ENCODE measurements at regions not wholly inside any gene's neighbourhood (a gene's known extent, or its start where the extent isn't known, plus 50 kb on each side); places are given as distances from the start of the nearest gene placed in this dataset.

DNA sequence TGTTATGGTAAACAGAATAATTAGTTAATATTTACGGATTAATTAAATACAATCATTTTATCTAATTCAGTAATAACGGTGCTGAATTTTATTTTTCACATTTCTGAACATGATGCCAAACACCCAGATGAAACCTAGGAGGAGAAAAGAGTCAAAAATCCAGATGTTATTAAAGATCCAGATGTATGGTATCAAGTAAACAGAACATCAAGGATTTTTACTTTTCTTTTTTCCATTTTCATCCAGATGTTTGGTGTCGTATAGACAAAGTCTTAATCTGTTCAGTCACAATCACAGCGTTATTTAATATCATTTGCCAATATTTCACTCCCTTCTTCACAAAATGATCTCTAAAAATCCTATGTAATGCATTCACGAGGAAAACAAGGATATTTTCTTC, 64.0 kb upstream of the NR2F2 start:
- no peak for DNase-seq (ENCODE audit: low read depth)

DNA sequence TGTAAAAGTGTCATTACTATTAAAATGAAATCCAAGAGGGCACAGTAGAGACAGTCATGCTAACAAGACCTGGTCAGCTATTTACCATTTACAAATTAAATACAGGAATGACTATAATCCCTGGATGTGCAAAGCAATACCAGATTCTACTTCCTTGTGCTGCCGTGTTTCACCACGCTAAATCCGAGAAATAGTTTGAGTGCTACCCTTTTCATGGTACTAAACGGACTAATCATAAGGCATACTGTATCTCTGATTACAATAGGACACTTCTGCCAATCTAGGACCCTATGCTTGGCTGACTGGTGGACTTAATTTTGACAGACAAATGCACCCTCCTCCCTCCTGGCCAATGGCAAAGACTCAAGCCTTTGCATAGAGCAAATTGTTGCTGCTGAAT, 63.0 kb upstream of the NR2F2 start:
- DNase-seq (ENCODE audit: low read depth): no peak

DNA sequence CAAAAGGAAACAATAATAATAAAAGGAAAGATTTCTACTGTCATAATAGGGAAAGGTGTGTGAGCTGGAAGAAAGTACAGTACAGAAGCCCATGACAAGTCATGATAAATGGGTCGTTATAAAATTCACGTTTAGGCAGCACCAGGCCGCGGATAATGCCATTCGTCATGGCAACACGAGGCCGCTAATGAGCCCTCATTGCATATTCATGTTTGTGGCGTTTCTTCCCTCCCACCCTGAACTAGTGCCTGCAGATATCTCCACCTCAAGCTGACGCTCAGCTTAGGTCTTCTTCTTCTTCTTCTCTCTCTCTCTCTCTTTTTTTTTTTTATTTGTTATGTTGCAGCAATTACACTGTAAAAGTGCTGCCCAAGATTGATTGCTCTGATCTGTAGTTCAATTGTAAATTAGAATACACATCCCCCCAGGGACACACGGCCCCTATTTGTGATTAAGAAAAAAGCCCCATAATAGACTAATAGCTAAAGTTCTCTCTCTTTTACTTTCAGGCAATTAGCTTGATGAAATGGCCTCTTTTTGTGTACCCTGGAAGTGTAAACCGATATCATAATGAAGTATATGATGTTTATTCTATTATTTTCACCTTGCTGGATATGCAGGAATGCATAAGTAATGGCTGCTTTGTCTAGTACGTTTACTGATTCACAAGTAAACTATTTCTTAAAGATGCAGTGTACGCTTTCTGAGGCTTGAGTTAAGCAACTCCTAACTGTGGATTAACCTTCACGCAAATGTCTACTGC, 61.9 kb upstream of the NR2F2 start:
- DNase-seq (ENCODE audit: low read depth): no peak

DNA sequence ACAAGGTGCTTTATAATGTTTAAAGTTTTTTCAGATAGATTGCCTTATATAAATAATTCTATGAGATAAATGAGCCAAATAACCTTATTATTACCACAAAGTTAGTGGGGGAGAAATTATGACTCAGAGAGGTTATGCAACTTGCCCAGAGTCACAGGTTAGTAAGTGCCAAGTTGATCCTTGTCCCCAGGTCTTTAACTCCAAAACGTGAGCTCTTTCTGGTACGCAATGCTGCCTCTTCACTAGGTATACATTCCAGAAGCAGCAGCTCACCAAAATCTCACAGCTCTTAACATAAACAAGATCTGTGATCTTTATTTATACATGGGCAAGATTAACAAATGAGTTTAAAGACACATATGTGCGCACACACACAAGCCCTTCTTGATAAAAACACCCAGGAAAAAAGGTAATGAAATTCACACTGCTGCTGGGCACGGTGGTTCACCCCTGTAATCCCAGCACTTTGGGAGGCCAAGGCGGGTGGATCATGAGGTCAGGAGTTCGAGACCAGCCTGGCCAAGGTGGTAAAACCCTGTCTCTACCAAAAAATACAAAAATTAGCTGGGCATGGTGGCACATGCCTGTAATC, 59.8 kb upstream of the NR2F2 start:
- no peak for DNase-seq (ENCODE audit: low read depth)

DNA sequence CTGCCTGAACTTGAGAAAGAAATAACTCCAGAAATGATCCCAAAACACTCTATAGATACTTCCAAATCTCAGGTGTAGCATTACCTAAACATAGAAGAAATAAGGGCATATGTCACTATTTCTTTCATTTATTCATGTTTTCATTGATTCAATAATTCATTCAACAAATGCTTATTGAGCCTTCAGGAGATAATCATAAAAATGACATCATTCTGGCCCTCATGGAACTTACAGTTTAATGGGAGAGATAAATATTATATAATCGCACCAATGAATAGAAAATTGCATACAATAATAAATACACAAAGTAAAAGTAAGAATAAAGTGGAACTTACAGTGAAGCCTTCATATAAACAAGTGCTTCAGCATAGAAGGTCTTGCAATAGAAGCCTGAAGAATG, 58.1 kb upstream of the NR2F2 start:
- no peak for DNase-seq (ENCODE audit: low read depth)

DNA sequence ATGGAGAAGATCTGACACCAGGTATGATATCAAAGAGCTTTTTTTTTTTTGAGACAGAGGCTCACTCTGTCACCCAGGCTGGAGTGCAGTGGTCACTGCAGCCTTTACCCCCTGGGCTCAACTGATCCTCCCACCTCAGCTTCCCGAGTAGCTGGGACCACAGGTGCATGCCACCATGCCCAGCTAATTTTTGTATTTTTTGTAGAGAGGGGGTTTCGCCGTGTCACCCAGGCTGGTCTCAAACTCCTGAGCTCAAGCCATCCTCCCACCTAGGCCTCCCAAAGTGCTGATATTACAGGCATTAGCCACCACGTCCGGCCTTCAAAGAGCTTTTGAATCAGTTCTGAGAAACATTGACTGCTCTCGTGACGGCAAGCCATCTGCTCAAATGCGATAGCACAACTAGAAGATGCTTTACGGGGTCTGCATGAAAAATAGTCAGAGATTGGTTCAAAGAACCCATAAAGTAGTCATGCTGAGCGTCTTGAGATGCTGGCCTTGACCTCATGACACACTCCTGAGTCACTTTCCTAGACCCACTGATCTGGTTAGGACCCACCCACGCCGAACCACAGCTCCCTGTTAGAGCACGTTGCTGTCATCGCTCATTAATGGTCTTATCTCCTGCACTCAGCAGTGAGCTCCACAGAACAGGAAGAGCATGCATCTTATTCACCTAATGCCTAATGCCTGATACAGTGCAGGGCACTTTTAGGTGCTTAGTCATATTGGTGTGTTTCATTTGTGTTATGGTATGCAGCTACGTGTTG, 57.0 kb upstream of the NR2F2 start:
- DNase-seq (ENCODE audit: low read depth): no peak

DNA sequence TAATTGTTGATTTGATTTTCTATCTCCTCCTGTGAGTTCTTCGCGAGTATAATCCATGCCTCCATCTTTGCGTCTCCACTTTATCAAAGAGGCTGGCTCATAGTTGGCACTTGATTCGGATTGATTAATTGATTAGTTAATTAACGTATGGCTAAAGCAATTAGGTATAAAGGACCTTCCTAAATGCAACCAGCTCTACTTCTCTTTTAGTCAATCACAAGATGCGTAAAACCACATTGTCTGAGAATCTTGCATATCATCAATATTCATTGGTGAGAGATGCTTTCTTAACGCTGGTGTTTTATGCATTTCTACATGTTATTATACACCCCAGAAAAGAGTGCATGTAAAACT, 56.4 kb upstream of the NR2F2 start:
- DNase-seq (ENCODE audit: low read depth): no peak

DNA sequence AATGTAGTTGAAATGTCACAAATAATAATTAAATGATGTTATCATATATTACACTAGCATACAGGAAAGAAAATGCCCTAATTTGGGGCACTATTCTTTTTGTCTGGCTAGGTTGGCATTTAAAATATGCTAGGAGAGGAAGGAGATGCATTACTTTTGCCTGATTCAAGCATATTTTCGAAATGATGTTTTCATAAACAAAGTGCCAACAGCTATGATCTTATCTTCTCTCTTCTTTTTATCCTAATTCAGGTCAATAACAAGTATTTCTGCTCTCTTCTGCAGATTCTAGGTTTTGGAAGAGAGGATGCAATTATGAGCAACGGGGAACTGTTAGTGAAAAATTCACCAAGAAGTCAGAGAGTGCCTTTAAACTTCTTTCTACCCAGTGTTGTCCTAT, 55.8 kb upstream of the NR2F2 start:
- no peak for DNase-seq (ENCODE audit: low read depth)

DNA sequence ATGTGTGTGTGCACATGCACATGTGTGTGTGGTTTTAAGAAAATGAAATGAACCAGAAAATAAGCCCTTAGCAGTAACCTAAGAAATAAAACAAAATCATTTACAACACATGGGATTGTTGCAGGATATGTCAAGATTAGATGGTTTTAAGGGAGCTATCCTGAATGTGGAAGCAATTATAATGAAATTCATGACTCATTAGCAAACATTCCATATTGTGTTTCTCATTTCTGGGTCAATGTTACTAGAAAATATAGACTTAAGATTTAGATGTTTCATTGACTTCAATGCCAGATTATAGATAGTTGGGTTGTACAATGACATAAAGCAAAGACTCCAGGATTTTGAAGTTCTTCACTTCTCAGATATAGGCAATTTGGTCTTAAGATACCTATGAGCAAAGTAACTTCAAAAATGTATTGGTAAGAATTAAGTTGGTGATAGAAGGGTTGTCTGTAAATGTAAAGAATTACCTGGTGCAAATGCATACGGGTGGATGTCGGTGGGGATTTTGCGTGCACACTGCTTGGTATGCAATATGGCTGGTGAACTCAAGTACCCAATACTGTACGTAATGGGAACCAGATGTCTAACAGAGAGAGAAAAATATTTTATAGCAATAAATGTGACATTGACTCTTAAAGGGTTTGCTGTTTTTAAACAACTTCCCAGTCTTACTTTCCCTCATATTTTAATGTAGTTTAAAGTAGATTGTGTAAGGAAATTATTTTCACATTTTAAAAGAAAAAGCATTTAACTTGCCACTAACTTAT, 53.9 kb upstream of the NR2F2 start:
- no peak for DNase-seq (ENCODE audit: low read depth)
